H1 (cell line): ENCODE measurements at regions not wholly inside any gene's neighbourhood (a gene's known extent, or its start where the extent isn't known, plus 50 kb on each side); places are given as distances from the start of the nearest gene placed in this dataset.
"Not testable (repeated sequence)": the region's sequence is repeated elsewhere in the genome, so short reads cannot be mapped to it uniquely, and the experiment has no call there.

Experiments used
- CTCF ChIA-PET: fragments of 300-600 bp; sonication (Branson Sonifier 250); formaldehyde crosslinking; loops from one replicate; lab custom pipeline; 2021; ENCODE audit not compliant: partially characterized antibody; lab: Charles Lee
- POLR2A ChIA-PET: fragments of 300-600 bp; sonication (Branson Sonifier 250); formaldehyde crosslinking; loops from one replicate; lab custom pipeline; 2021; ENCODE audit warnings: inconsistent platforms; ENCODE audit not compliant: partially characterized antibody; lab: Charles Lee
- DNase-seq, 2 experiments: peaks; one replicate each; pipeline versions ENCODE4 v3.0.0 to v3.0.0-alpha.2; 2010 to 2022; ENCODE audit warnings: low spot score in 2 of 2, low read depth in 1 of 2, mixed read lengths in 1 of 2
- FAIRE-seq: peaks from 2 replicates; lab custom pipeline; 2011; peaks lifted over from hg19 to GRCh38; lab: Jason Lieb, UNC
- H2AFZ ChIP-seq: 2 replicates; pipeline ENCODE4 v1.8.1; 2012; ENCODE audit warnings: low read length, inconsistent platforms
- H2AK5ac ChIP-seq: 2 replicates; pipeline ENCODE4 v1.6.1; 2013; ENCODE audit warnings: low read depth, low read length
- H2BK120ac ChIP-seq: replicated peaks from 2 replicates; pipeline ENCODE3; 2013; ENCODE audit warnings: low read depth, low read length, inconsistent platforms
- H2BK12ac ChIP-seq: 2 replicates; pipeline ENCODE4 v1.6.1; 2013; ENCODE audit warnings: low read depth, low read length
- H2BK15ac ChIP-seq: 2 replicates; pipeline ENCODE4 v1.6.1; 2013; ENCODE audit warnings: low read length
- H2BK20ac ChIP-seq: 2 replicates; pipeline ENCODE4 v1.6.1; 2013; ENCODE audit warnings: low read length
- H2BK5ac ChIP-seq: 2 replicates; pipeline ENCODE4 v1.6.1; 2013; ENCODE audit warnings: low read depth, low read length
- H3K14ac ChIP-seq: 2 replicates; pipeline ENCODE4 v1.6.1; 2013; ENCODE audit warnings: inconsistent platforms; ENCODE audit not compliant: insufficient read length
- H3K18ac ChIP-seq: 2 replicates; pipeline ENCODE4 v1.6.1; 2013; ENCODE audit warnings: low read length; ENCODE audit errors: extremely low read depth
- H3K23ac ChIP-seq: 2 replicates; pipeline ENCODE4 v1.6.1; 2013; ENCODE audit warnings: inconsistent platforms; ENCODE audit not compliant: insufficient read length
- H3K23me2 ChIP-seq: 2 replicates; pipeline ENCODE4 v1.6.1; 2013; ENCODE audit warnings: low read depth, low read length
- H3K27ac ChIP-seq: 2 replicates; pipeline ENCODE4 v1.6.1; 2011; ENCODE audit warnings: low read depth, low read length, inconsistent platforms
- H3K27me3 ChIP-seq, 4 experiments: replicated peaks in 1 of 4; 1 replicate in 1 of 4; 2 replicates in 3 of 4; pipeline versions ENCODE4 v1.6.1 to v1.8.1; 2011 to 2013; ENCODE audit warnings: low read length in 3 of 4, mild to moderate bottlenecking in 3 of 4, inconsistent platforms in 2 of 4, mixed read lengths in 2 of 4, moderate library complexity in 1 of 4; ENCODE audit not compliant: control insufficient read depth in 3 of 4, insufficient read depth in 3 of 4; ENCODE audit errors: extremely low read depth in 1 of 4
- H3K36me3 ChIP-seq, 4 experiments: 2 replicates each; pipeline versions ENCODE4 v1.6.1 to v1.8.1; 2011 to 2013; ENCODE audit warnings: mild to moderate bottlenecking in 4 of 4, low read length in 3 of 4, moderate library complexity in 2 of 4, control low read depth in 1 of 4, inconsistent platforms in 1 of 4; ENCODE audit not compliant: insufficient read depth in 4 of 4, control insufficient read depth in 2 of 4
- H3K4ac ChIP-seq: replicated peaks from 2 replicates; pipeline ENCODE3; 2013; ENCODE audit warnings: low read length, low read depth, mixed read lengths, inconsistent platforms; ENCODE audit not compliant: insufficient read length
- H3K4me1 ChIP-seq, 4 experiments: replicated peaks in 1 of 4; 1 replicate in 1 of 4; 2 replicates in 3 of 4; pipeline versions ENCODE4 v1.6.1 to v1.8.1; 2011 to 2013; ENCODE audit warnings: low read length in 3 of 4, inconsistent platforms in 2 of 4, mixed read lengths in 1 of 4; ENCODE audit not compliant: insufficient read depth in 4 of 4, control insufficient read depth in 3 of 4
- H3K4me2 ChIP-seq, 2 experiments: 2 replicates each; pipeline versions ENCODE4 v1.6.1 to v1.8.1; 2011 to 2013; ENCODE audit warnings: low read depth in 2 of 2, low read length in 2 of 2, control low read depth in 1 of 2, inconsistent platforms in 1 of 2, mild to moderate bottlenecking in 1 of 2; ENCODE audit not compliant: insufficient read depth in 1 of 2
- H3K4me3 ChIP-seq, 4 experiments: fragments of 200-600, 300-600 bp in 1 of 4; sonication (generic), shearing (Covaris generic), sonication (Bioruptor Twin) in 1 of 4; 2 replicates each; pipeline versions ENCODE4 v1.5.1 to v1.8.1; 2011 to 2016; ENCODE audit warnings: low read length in 4 of 4, low read depth in 3 of 4, control low read depth in 2 of 4, inconsistent platforms in 2 of 4, mild to moderate bottlenecking in 2 of 4, mixed read lengths in 1 of 4, moderate library complexity in 1 of 4; ENCODE audit not compliant: insufficient read depth in 2 of 4; ENCODE audit errors: extremely low read depth in 1 of 4
- H3K56ac ChIP-seq: replicated peaks from 2 replicates; pipeline ENCODE3; 2013; ENCODE audit warnings: low read depth, mild to moderate bottlenecking, mixed read lengths, low read length, inconsistent platforms; ENCODE audit not compliant: insufficient read length
- H3K79me1 ChIP-seq: 2 replicates; pipeline ENCODE4 v1.6.1; 2013; ENCODE audit warnings: low read depth, low read length, control low read depth
- H3K79me2 ChIP-seq, 2 experiments: 2 replicates each; pipeline versions ENCODE4 v1.6.1 to v1.8.1; 2012 to 2013; ENCODE audit warnings: low read length in 2 of 2, mild to moderate bottlenecking in 2 of 2, inconsistent platforms in 1 of 2; ENCODE audit not compliant: insufficient read depth in 2 of 2, control insufficient read depth in 1 of 2
- H3K9ac ChIP-seq, 4 experiments: replicated peaks in 1 of 4; 1 replicate in 1 of 4; 2 replicates in 3 of 4; pipeline versions ENCODE4 v1.6.1 to v1.8.1; 2011 to 2013; ENCODE audit warnings: low read depth in 3 of 4, low read length in 3 of 4, control low read depth in 2 of 4, mild to moderate bottlenecking in 2 of 4, moderate library complexity in 2 of 4, inconsistent platforms in 1 of 4; ENCODE audit errors: extremely low read depth in 1 of 4
- H3K9me3 ChIP-seq, 2 experiments: 2 replicates each; pipeline versions ENCODE4 v1.6.1 to v1.8.1; 2012 to 2013; ENCODE audit warnings: mild to moderate bottlenecking in 2 of 2, moderate library complexity in 2 of 2, control low read depth in 1 of 2, inconsistent platforms in 1 of 2, low read depth in 1 of 2, low read length in 1 of 2, mixed read lengths in 1 of 2; ENCODE audit not compliant: insufficient read depth in 2 of 2
- H4K20me1 ChIP-seq, 2 experiments: replicated peaks in 1 of 2; 2 replicates each; pipeline versions ENCODE3 to v1.8.1; 2011 to 2013; ENCODE audit warnings: inconsistent platforms in 2 of 2, low read length in 2 of 2, mild to moderate bottlenecking in 1 of 2; ENCODE audit not compliant: insufficient read depth in 2 of 2, control insufficient read depth in 1 of 2
- H4K5ac ChIP-seq: 2 replicates; pipeline ENCODE4 v1.6.1; 2013; ENCODE audit warnings: low read length, low read depth, mixed read lengths, inconsistent platforms; ENCODE audit not compliant: insufficient read length
- H4K8ac ChIP-seq: 2 replicates; pipeline ENCODE4 v1.8.0; 2013; ENCODE audit warnings: mild to moderate bottlenecking, moderate library complexity, low read length, inconsistent platforms; ENCODE audit not compliant: insufficient read depth; ENCODE audit errors: extremely low read depth
- H4K91ac ChIP-seq: replicated peaks from 2 replicates; pipeline ENCODE3; 2013; ENCODE audit warnings: low read length, mixed read lengths, inconsistent platforms; ENCODE audit not compliant: insufficient read length
- WGBS, 2 experiments: shearing (Covaris generic) in 1 of 2; methylation state at CpG; one replicate each; pipeline versions ENCODE4 v1.1.6 to v1.1.7; 2013 to 2015; ENCODE audit warnings: low lambda C conversion rate in 2 of 2, mixed read lengths in 2 of 2, inconsistent platforms in 1 of 2, low coverage in 1 of 2, missing lambda C conversion rate in 1 of 2; ENCODE audit not compliant: insufficient replicate concordance in 2 of 2, insufficient coverage in 1 of 2, insufficient read length in 1 of 2; ENCODE audit errors: extremely low coverage in 1 of 2, missing lambda C conversion rate in 1 of 2; 5-methylcytosine and 5-hydroxymethylcytosine counted together

DNA sequence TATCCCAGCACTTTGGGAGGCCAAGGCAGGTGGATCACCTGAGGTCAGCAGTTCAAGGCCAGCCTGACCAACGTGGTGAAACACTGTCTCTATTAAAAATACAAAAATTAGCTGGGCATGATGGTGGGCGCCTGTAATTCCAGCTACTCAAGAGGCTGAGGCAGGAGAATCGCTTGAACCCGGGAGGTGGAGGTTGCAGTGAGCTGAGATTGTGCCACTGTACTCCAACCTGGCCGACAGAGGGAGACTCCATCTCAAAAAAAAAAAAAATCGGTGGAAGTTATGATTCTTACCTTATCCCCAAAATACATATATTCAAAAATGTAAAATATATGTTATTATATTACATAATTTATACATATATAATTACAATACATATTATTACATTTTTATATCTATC, 70.1 kb downstream of the GLUL start:
- FAIRE-seq, H2BK15ac ChIP-seq, H4K8ac ChIP-seq, H3K27ac ChIP-seq, H3K4me2 ChIP-seq, H2BK20ac ChIP-seq, H2BK12ac ChIP-seq, H2BK5ac ChIP-seq, H3K18ac ChIP-seq, H3K79me2 ChIP-seq, H3K36me3 ChIP-seq, H3K9ac ChIP-seq, H3K4me3 ChIP-seq, H3K23me2 ChIP-seq, H3K23ac ChIP-seq, H2AFZ ChIP-seq, H3K27me3 ChIP-seq, DNase-seq, H4K5ac ChIP-seq, H3K79me1 ChIP-seq, H3K9me3 ChIP-seq, H4K20me1 ChIP-seq, H3K56ac ChIP-seq, H3K4ac ChIP-seq, H3K4me1 ChIP-seq, H4K91ac ChIP-seq, H3K14ac ChIP-seq, H2AK5ac ChIP-seq, H2BK120ac ChIP-seq: not testable (repeated sequence)
- ChIA-PET CTCF (interaction anchor here (0.6 to 2.1 kb wide), 17 partner anchors 9 to 292 kb away, joined by 3 to 8 read pairs (median 3); no protein-coding TSS in a partner anchor), POLR2A (interaction anchor here (0.6 to 1.5 kb wide), 2 partner anchors 13 to 68 kb away, joined by 3 to 6 read pairs; no protein-coding TSS in a partner anchor)
- 73% methylated on average over 6 of the region's 6 CpGs; no CpG with 5 or more reads in 1 of the 2 experiments for WGBS, 2 experiments
